IMR-90 (cell line): ENCODE measurements at regions not wholly inside any gene's neighbourhood (a gene's known extent, or its start where the extent isn't known, plus 50 kb on each side); places are given as distances from the start of the nearest gene placed in this dataset.

Experiments
- ATAC-seq: fragments of 200-7000 bp; cut with Tn5 transposase; 2 replicates; pipeline ENCODE4 v1.9.1; 2020; ENCODE audit warnings: low read depth, mild to moderate bottlenecking, moderate library complexity
- BruUV-seq: library from RNA; stranded (reverse); fragments of 400-500 nt; replicated peaks from 2 replicates; lab custom pipeline; 2021; lab: Mats Ljungman, UMichigan
- CTCF ChIA-PET: fragments of 300-600 bp; formaldehyde crosslinking; extraction: SDS; loops from one replicate; lab custom pipeline; 2021; ENCODE audit warnings: antibody characterized with exemption; lab: Yijun Ruan, JAX
- POLR2A ChIA-PET: fragments of 300-600 bp; sonication (Branson Sonifier 250); formaldehyde crosslinking; loops from one replicate; lab custom pipeline; 2022; ENCODE audit warnings: antibody characterized with exemption; ENCODE audit not compliant: unreplicated experiment; lab: Charles Lee
- DNase-seq: peaks from one replicate; pipeline ENCODE4 v3.0.0; 2013
- H2AFZ ChIP-seq: replicated peaks from 2 replicates; pipeline ENCODE3; 2013; ENCODE audit warnings: low read length, mild to moderate bottlenecking; ENCODE audit not compliant: poor library complexity
- H2AK5ac ChIP-seq: 2 replicates; pipeline ENCODE4 v1.6.1; 2013; ENCODE audit warnings: low read depth, low read length, inconsistent platforms
- H2AK9ac ChIP-seq: replicated peaks from 2 replicates; pipeline ENCODE3; 2013; ENCODE audit warnings: mild to moderate bottlenecking, low read depth, low read length, moderate library complexity; ENCODE audit not compliant: poor library complexity
- H2BK120ac ChIP-seq: 2 replicates; pipeline ENCODE4 v1.6.1; 2013; ENCODE audit warnings: low read depth, low read length, inconsistent platforms
- H2BK15ac ChIP-seq: 3 replicates; pipeline ENCODE4 v1.6.1; 2013; ENCODE audit warnings: low read depth, low read length, inconsistent platforms
- H2BK20ac ChIP-seq: 2 replicates; pipeline ENCODE4 v1.6.1; 2013; ENCODE audit warnings: low read depth, mild to moderate bottlenecking, inconsistent platforms, low read length, moderate library complexity
- H2BK5ac ChIP-seq: 2 replicates; pipeline ENCODE4 v1.6.1; 2013; ENCODE audit warnings: mild to moderate bottlenecking, low read depth, low read length, inconsistent platforms; ENCODE audit not compliant: poor library complexity, severe bottlenecking
- H3K14ac ChIP-seq: replicated peaks from 2 replicates; pipeline ENCODE4 v1.6.1; 2013; ENCODE audit warnings: low read depth, low read length, inconsistent platforms
- H3K18ac ChIP-seq: 2 replicates; pipeline ENCODE4 v1.6.1; 2013; ENCODE audit warnings: low read depth, low read length, control low read depth
- H3K23ac ChIP-seq: 2 replicates; pipeline ENCODE4 v1.6.1; 2013; ENCODE audit warnings: low read depth, low read length, inconsistent platforms
- H3K27ac ChIP-seq: 2 replicates; pipeline ENCODE4 v1.5.1; 2013; ENCODE audit warnings: mild to moderate bottlenecking, control low read depth, low read length; ENCODE audit not compliant: insufficient read depth
- H3K27me3 ChIP-seq: 2 replicates; pipeline ENCODE4 v1.6.1; 2013; ENCODE audit warnings: low read length; ENCODE audit not compliant: control insufficient read depth, insufficient read depth
- H3K36me3 ChIP-seq: 2 replicates; pipeline ENCODE4 v1.6.1; 2013; ENCODE audit warnings: low read length, mixed read lengths; ENCODE audit not compliant: control insufficient read depth, insufficient read depth
- H3K4ac ChIP-seq: 2 replicates; pipeline ENCODE4 v1.6.1; 2013; ENCODE audit warnings: low read depth, low read length, inconsistent platforms
- H3K4me1 ChIP-seq: 2 replicates; pipeline ENCODE4 v1.6.1; 2013; ENCODE audit warnings: low read length, mixed read lengths; ENCODE audit not compliant: control insufficient read depth, insufficient read depth
- H3K4me2 ChIP-seq: 2 replicates; pipeline ENCODE4 v1.6.1; 2013; ENCODE audit warnings: low read depth, mild to moderate bottlenecking, control low read depth, low read length, moderate library complexity
- H3K4me3 ChIP-seq: 2 replicates; pipeline ENCODE4 v1.5.1; 2013; ENCODE audit warnings: low read depth, mild to moderate bottlenecking, control low read depth, low read length, moderate library complexity; ENCODE audit not compliant: insufficient read depth
- H3K56ac ChIP-seq: 2 replicates; pipeline ENCODE4 v1.6.1; 2013; ENCODE audit warnings: low read length, inconsistent platforms; ENCODE audit not compliant: insufficient read depth; ENCODE audit errors: extremely low read depth
- H3K79me1 ChIP-seq, 2 experiments: 2 replicates each; pipeline ENCODE4 v1.6.1; 2013; ENCODE audit warnings: low read length in 2 of 2, inconsistent platforms in 1 of 2, low read depth in 1 of 2
- H3K9ac ChIP-seq: 2 replicates; pipeline ENCODE4 v1.6.1; 2013; ENCODE audit warnings: low read depth, low read length, control low read depth
- H3K9me1 ChIP-seq: 2 replicates; pipeline ENCODE4 v1.6.1; 2013; ENCODE audit warnings: low read length, inconsistent platforms; ENCODE audit not compliant: insufficient read depth
- H3K9me3 ChIP-seq: 2 replicates; pipeline ENCODE4 v1.6.1; 2013; ENCODE audit warnings: low read length; ENCODE audit not compliant: control insufficient read depth, insufficient read depth
- H4K20me1 ChIP-seq: 2 replicates; pipeline ENCODE4 v1.6.1; 2013; ENCODE audit warnings: low read length, inconsistent platforms; ENCODE audit not compliant: insufficient read depth
- H4K5ac ChIP-seq: 2 replicates; pipeline ENCODE4 v1.6.1; 2013; ENCODE audit warnings: mild to moderate bottlenecking, low read depth, low read length, control low read depth
- H4K8ac ChIP-seq, 2 experiments: 2 replicates each; pipeline ENCODE4 v1.6.1; 2013; ENCODE audit warnings: low read depth in 2 of 2, low read length in 2 of 2, control low read depth in 1 of 2, inconsistent platforms in 1 of 2
- H4K91ac ChIP-seq: 2 replicates; pipeline ENCODE4 v1.6.1; 2013; ENCODE audit warnings: low read depth, low read length, inconsistent platforms; ENCODE audit not compliant: insufficient read depth
- BHLHE40 ChIP-seq: fragments of 150-350 bp; IDR thresholded peaks from 2 replicates; pipeline ENCODE4 v1.6.1; 2016; ENCODE audit warnings: mild to moderate bottlenecking, low read depth, low read length
- CEBPB ChIP-seq: IDR thresholded peaks from 2 replicates; pipeline ENCODE4 v1.6.1; 2012; ENCODE audit warnings: low read depth, low read length, improper control_type of control experiment
- FOS ChIP-seq: fragments of 150-350 bp; IDR thresholded peaks from 2 replicates; pipeline ENCODE4 v1.6.1; 2016; ENCODE audit warnings: low read depth, low read length
- MAFK ChIP-seq: IDR thresholded peaks from 2 replicates; pipeline ENCODE4 v1.6.1; 2012; ENCODE audit warnings: low read depth, low read length, improper control_type of control experiment
- RCOR1 ChIP-seq: IDR thresholded peaks from 2 replicates; pipeline ENCODE4 v1.6.1; 2012; ENCODE audit warnings: mild to moderate bottlenecking, low read length, improper control_type of control experiment; ENCODE audit not compliant: insufficient replicate concordance
- RFX5 ChIP-seq: IDR thresholded peaks from 2 replicates; pipeline ENCODE4 v1.8.0; 2012; ENCODE audit warnings: low read depth, mild to moderate bottlenecking, low read length, moderate library complexity
- SMC3 ChIP-seq: fragments of 150-350 bp; IDR thresholded peaks from 2 replicates; pipeline ENCODE4 v1.6.1; 2016; ENCODE audit warnings: low read depth, mild to moderate bottlenecking, antibody characterized with exemption, low read length, moderate library complexity
- WGBS, 2 experiments: methylation state at CpG; one replicate each; pipeline versions ENCODE4 v1.1.5 to v1.1.7; 2013; ENCODE audit warnings: missing lambda C conversion rate in 2 of 2; ENCODE audit not compliant: insufficient read length in 1 of 2; ENCODE audit errors: extremely low coverage in 2 of 2; 5-methylcytosine and 5-hydroxymethylcytosine counted together
- dilution Hi-C: fragments of 300-500 bp; cut with HindIII; formaldehyde crosslinking; loops from one replicate; pipeline ENCODE4 v1.14.3; 2018; ENCODE audit warnings: low sequenced_read_pairs; ENCODE audit not compliant: unreplicated experiment
- in situ Hi-C: fragments of 300-500 bp; cut with MboI; formaldehyde crosslinking; loops from 3 replicates; pipeline ENCODE4 v1.14.3; 2019; ENCODE audit warnings: low sequenced_read_pairs, inconsistent platforms, mixed read lengths
- intact Hi-C: fragments of 100-400 bp; cut with micrococcal nuclease; formaldehyde crosslinking; loops from 2 replicates; pipeline ENCODE4 v1.10.0; 2022
- TF ChIP-seq, protein P1 (sequence below): fragments of 150-350 bp; IDR thresholded peaks from 2 replicates; pipeline ENCODE4 v1.6.1; 2017; ENCODE audit warnings: mild to moderate bottlenecking, antibody characterized with exemption, low read length, low read depth

DNA sequence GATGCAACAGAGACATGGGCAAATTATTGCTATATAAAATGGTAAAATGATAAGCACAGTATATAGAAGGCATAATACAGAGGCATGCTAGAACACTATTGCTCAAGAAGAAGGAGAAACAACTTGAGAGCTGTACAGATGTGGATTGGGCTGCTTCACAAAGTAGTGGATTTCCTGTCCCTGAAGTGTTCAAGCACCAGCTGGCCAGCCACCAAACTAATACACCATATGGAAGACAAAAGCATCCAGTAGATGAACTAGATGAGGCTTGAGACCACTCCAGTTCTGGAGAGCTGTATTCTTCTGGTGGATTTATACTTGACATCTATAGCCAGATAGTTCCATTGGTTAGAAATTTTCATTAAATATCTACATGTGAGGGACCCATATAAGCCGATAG is 134.1 kb upstream of the GNAO1 start:
- Histone ChIP-seq H2AK9ac (no peak overlapping the region), H3K4ac (no peak overlapping the region), H3K27me3 (no peaks in the 10 kb centered on the region), H3K4me2 (no peak overlapping the region), H4K20me1 (no peaks in the 10 kb centered on the region), H2AFZ (no peak overlapping the region), H3K23ac (no peak overlapping the region), H3K56ac (no peak overlapping the region), H3K9me3 (no peaks in the 10 kb centered on the region), H3K4me1 (no peaks in the 10 kb centered on the region), H4K8ac (no peak overlapping the region), H2BK120ac (no peak overlapping the region), H3K18ac (no peak overlapping the region), H2BK15ac (no peak overlapping the region), H3K27ac (no peak overlapping the region), H4K5ac (no peak overlapping the region), H3K79me1 (no peaks in the 10 kb centered on the region), H3K14ac (no peak overlapping the region), H3K9ac (no peak overlapping the region), H4K91ac (no peak overlapping the region), H2BK20ac (no peak overlapping the region), H3K36me3 (no peaks in the 10 kb centered on the region), H2AK5ac (no peak overlapping the region), H3K4me3 (no peak overlapping the region), H2BK5ac (no peak overlapping the region), H3K9me1 (no peaks in the 10 kb centered on the region)
- ChIA-PET CTCF (no interaction called here), POLR2A (no interaction called here)
- dilution Hi-C loops (no loop called here), in situ Hi-C loops (no loop called here), intact Hi-C loops (no loop called here)
- BruUV-seq = no TSS peak
- TF ChIP-seq RCOR1 (no peak), SMC3 (no peak), BHLHE40 (no peak), FOS (no peak), CEBPB (no peak), MAFK (no peak), RFX5 (no peak)
- TF ChIP-seq, protein P1, sequence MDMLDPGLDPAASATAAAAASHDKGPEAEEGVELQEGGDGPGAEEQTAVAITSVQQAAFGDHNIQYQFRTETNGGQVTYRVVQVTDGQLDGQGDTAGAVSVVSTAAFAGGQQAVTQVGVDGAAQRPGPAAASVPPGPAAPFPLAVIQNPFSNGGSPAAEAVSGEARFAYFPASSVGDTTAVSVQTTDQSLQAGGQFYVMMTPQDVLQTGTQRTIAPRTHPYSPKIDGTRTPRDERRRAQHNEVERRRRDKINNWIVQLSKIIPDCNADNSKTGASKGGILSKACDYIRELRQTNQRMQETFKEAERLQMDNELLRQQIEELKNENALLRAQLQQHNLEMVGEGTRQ = no peak
- no peak for ATAC-seq
- WGBS, 2 experiments = no CpG with 5 or more reads among the region's 1 CpG
- no peak for DNase-seq
